ENCODE measurements at regions not wholly inside any gene's neighbourhood (a gene's known extent, or its start where the extent isn't known, plus 50 kb on each side); places are given as distances from the start of the nearest gene placed in this dataset.

GRCh38 chr2:15686643-15687042, 95.0 kb downstream of the DDX1 start:
- H3K4me1 ChIP-seq = no peaks in the 10 kb centered on the region
- no peak overlapping the region for H3K4me3 ChIP-seq (ENCODE audit: low read depth, low read length)
- no peaks in the 10 kb centered on the region for H3K36me3 ChIP-seq (ENCODE audit: control insufficient read depth, insufficient read depth, low read length)
- no peak overlapping the region for H3K27ac ChIP-seq
- TF ChIP-seq, protein P1, sequence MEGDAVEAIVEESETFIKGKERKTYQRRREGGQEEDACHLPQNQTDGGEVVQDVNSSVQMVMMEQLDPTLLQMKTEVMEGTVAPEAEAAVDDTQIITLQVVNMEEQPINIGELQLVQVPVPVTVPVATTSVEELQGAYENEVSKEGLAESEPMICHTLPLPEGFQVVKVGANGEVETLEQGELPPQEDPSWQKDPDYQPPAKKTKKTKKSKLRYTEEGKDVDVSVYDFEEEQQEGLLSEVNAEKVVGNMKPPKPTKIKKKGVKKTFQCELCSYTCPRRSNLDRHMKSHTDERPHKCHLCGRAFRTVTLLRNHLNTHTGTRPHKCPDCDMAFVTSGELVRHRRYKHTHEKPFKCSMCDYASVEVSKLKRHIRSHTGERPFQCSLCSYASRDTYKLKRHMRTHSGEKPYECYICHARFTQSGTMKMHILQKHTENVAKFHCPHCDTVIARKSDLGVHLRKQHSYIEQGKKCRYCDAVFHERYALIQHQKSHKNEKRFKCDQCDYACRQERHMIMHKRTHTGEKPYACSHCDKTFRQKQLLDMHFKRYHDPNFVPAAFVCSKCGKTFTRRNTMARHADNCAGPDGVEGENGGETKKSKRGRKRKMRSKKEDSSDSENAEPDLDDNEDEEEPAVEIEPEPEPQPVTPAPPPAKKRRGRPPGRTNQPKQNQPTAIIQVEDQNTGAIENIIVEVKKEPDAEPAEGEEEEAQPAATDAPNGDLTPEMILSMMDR (IDR thresholded peaks at IDR 0.05) = no peak
- H2AFZ ChIP-seq = no peak overlapping the region
- no peaks in the 10 kb centered on the region for H3K79me2 ChIP-seq
- H3K4me2 ChIP-seq (ENCODE audit: low read length) = no peak overlapping the region
- no peaks in the 10 kb centered on the region for H3K9me3 ChIP-seq (ENCODE audit: control insufficient read depth, low read length)
- H3K27me3 ChIP-seq (ENCODE audit: control insufficient read depth, insufficient read depth, low read length) = no peaks in the 10 kb centered on the region
- H3K9ac ChIP-seq = no peak overlapping the region

DNA sequence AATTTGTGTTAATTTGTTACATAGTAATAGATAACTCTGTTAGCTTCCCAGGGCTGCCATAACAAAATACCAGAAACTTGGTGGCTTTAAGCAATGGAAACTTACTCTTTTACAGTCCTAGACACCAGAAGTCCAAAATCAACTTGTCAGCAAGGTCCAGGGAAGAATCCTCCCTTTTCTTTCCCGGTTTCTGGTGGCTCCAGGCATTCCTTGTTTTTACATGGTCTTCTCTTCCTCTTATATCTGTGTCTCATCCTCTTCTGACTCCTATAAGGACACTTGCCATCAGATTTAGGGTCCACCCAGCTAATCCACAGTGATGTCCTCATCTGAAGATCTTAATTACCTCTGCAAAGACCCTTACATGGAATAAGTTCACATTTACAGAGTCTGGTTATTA, 95.6 kb downstream of the DDX1 start:
- Histone ChIP-seq H3K9ac (no peak overlapping the region), H3K27me3 (ENCODE audit: control insufficient read depth, insufficient read depth, low read length) (no peaks in the 10 kb centered on the region), H3K4me2 (ENCODE audit: low read length) (no peak overlapping the region), H3K4me1 (no peaks in the 10 kb centered on the region), H3K79me2 (no peaks in the 10 kb centered on the region), H3K27ac (no peak overlapping the region), H3K4me3 (ENCODE audit: low read depth, low read length) (no peak overlapping the region), H3K9me3 (ENCODE audit: control insufficient read depth, low read length) (no peaks in the 10 kb centered on the region), H3K36me3 (ENCODE audit: control insufficient read depth, insufficient read depth, low read length) (no peaks in the 10 kb centered on the region), H2AFZ (no peak overlapping the region)
- TF ChIP-seq, protein P1 (IDR thresholded peaks at IDR 0.05) = no peak

GRCh38 chr2:15687720-15688119, 96.1 kb downstream of the DDX1 start:
- H3K27ac ChIP-seq = no peak overlapping the region
- no peak overlapping the region for H3K9ac ChIP-seq
- no peaks in the 10 kb centered on the region for H3K36me3 ChIP-seq (ENCODE audit: control insufficient read depth, insufficient read depth, low read length)
- no peak overlapping the region for H3K4me3 ChIP-seq (ENCODE audit: low read depth, low read length)
- H3K4me1 ChIP-seq = no peaks in the 10 kb centered on the region
- TF ChIP-seq, protein P1 (IDR thresholded peaks at IDR 0.05) = no peak
- no peaks in the 10 kb centered on the region for H3K9me3 ChIP-seq (ENCODE audit: control insufficient read depth, low read length)
- no peaks in the 10 kb centered on the region for H3K27me3 ChIP-seq (ENCODE audit: control insufficient read depth, insufficient read depth, low read length)
- H3K79me2 ChIP-seq = no peaks in the 10 kb centered on the region
- H3K4me2 ChIP-seq (ENCODE audit: low read length) = no peak overlapping the region
- no peak overlapping the region for H2AFZ ChIP-seq

DNA sequence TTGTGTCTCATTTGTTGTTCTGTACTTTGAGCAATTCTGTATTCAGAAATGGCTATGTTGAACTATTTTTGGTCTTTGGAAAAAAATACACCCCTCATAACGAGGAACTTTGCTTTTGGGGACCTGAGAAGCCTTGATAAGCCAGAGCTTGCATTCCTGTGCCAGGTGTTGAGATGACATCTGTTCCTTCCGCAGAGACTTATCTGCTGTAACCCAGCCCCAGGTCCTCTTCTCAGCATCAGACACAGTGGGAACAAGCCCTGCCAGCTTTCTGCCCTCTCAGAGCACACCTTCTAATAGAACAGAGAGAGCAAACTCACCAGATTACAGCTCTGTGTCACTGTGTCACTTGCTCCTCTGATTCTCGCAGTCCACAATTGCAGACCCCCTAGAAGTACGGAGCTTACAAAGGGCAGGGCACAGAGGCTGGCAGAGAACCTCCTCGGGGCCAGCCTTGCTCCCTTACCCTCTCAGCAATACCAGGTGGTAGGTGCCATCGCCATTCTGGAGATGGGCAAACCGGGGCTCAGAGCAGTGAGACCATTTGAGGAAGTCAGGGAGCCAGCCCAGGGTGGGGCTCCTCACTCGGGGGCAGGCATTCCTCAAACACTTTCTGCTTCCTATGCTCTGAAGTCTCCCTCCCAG, 97.4 kb downstream of the DDX1 start:
- TF ChIP-seq, protein P1 (IDR thresholded peaks at IDR 0.05) = no peak
- Histone ChIP-seq H3K36me3 (ENCODE audit: control insufficient read depth, insufficient read depth, low read length) (no peaks in the 10 kb centered on the region), H3K79me2 (no peaks in the 10 kb centered on the region), H3K27ac (no peak overlapping the region), H3K9ac (no peak overlapping the region), H3K4me1 (no peaks in the 10 kb centered on the region), H3K9me3 (ENCODE audit: control insufficient read depth, low read length) (no peaks in the 10 kb centered on the region), H3K27me3 (ENCODE audit: control insufficient read depth, insufficient read depth, low read length) (no peaks in the 10 kb centered on the region), H2AFZ (no peak overlapping the region), H3K4me3 (ENCODE audit: low read depth, low read length) (no peak overlapping the region), H3K4me2 (ENCODE audit: low read length) (no peak overlapping the region)

DNA sequence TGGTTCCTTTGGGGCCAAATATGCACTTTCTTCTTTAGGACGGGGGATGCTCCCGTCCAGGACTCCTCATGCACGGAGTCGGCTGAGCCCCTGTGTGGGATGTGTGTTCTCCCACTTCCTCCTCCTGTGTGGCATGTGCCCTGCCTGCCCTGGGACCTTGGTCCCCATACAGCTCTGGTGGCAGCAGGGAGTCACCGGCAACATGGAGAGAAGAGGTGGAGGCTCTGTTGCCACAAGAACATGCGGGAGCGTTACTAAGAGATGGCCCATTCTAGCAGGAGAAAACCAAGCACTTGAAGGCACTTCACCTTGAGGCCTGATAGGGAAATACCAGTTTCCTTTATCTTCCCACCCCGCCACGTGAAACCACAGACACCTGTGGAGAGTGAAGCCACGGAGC, 98.0 kb downstream of the DDX1 start:
- Histone ChIP-seq H2AFZ (no peak overlapping the region), H3K9me3 (ENCODE audit: control insufficient read depth, low read length) (no peaks in the 10 kb centered on the region), H3K79me2 (no peaks in the 10 kb centered on the region), H3K9ac (no peak overlapping the region), H3K36me3 (ENCODE audit: control insufficient read depth, insufficient read depth, low read length) (no peaks in the 10 kb centered on the region), H3K27me3 (ENCODE audit: control insufficient read depth, insufficient read depth, low read length) (no peaks in the 10 kb centered on the region), H3K4me2 (ENCODE audit: low read length) (no peak overlapping the region), H3K4me1 (no peaks in the 10 kb centered on the region), H3K27ac (no peak overlapping the region), H3K4me3 (ENCODE audit: low read depth, low read length) (no peak overlapping the region)
- TF ChIP-seq, protein P1 (IDR thresholded peaks at IDR 0.05) = no peak
